ENCODE measurements at regions not wholly inside any gene's neighbourhood (a gene's known extent, or its start where the extent isn't known, plus 50 kb on each side); places are given as distances from the start of the nearest gene placed in this dataset.

DNA sequence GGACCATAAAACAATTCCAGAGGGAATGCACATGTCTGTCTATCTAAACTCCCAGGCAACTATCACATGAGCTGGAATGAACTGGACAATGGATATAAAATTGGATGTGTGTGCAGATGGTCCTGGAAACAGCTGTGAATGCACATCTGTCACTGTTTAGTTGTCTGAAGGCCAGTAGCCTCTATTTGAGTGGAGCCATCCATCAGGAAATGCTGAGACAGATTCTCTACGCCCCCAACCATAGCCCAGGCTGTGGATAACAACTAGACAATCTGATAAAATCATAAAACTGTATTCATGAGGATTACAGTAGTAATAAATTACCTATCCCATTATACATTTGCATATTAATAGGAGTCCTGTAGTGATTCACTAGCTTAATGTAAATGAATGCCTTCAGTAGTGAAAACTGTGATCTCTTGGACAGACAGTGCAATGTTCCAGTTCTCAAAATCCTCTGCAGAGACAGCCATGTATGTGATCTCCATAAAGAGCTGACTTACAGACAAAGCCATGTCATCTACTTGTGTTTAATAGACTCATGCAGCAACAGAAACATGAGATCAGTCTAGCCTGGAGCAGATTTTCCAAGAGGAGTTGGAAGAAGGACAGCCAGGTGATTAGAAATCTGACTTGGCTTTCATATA is 907.6 kb downstream of the KCNMA1 start:
- no peak for TF ChIP-seq POLR2A (IDR thresholded peaks at IDR 0.05)
- TF ChIP-seq, protein P1, sequence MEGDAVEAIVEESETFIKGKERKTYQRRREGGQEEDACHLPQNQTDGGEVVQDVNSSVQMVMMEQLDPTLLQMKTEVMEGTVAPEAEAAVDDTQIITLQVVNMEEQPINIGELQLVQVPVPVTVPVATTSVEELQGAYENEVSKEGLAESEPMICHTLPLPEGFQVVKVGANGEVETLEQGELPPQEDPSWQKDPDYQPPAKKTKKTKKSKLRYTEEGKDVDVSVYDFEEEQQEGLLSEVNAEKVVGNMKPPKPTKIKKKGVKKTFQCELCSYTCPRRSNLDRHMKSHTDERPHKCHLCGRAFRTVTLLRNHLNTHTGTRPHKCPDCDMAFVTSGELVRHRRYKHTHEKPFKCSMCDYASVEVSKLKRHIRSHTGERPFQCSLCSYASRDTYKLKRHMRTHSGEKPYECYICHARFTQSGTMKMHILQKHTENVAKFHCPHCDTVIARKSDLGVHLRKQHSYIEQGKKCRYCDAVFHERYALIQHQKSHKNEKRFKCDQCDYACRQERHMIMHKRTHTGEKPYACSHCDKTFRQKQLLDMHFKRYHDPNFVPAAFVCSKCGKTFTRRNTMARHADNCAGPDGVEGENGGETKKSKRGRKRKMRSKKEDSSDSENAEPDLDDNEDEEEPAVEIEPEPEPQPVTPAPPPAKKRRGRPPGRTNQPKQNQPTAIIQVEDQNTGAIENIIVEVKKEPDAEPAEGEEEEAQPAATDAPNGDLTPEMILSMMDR (IDR thresholded peaks at IDR 0.05): no peak

All from adrenal gland (tissue), 5 donors.